ENCODE measurements at regions not wholly inside any gene's neighbourhood (a gene's known extent, or its start where the extent isn't known, plus 50 kb on each side); places are given as distances from the start of the nearest gene placed in this dataset.

DNA sequence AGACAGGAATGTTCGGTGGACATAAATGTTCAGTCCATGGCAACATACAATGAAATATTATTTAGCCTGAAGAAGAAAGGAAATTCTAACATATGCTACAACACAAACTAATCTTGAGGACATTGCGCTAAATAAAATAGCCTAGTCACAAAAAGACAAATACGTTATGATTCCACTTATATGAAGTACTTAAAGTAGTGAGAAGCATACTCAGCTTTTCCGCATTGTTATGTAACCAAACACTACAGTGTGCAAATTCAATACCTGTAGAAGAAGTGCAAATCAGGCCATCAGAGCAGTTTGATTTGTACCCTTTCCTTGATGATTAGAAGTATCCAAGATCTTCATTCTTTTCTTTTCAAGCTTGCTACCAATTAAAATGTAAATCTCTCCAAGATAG is 1023.4 kb upstream of the NR2F2 start:
- TF ChIP-seq CTCF (conservative IDR thresholded peaks at IDR 0.05 in 1 of 2, IDR thresholded peaks at IDR 0.05 in 1 of 2; ENCODE audit: low read depth in 1 of 2, low read length in 2 of 2) (no peak), EZH2 (IDR thresholded peaks at IDR 0.05; ENCODE audit: low read length, missing control alignments) (no peak)

All from fibroblast of lung (primary cell).